ENCODE measurements at regions not wholly inside any gene's neighbourhood (a gene's known extent, or its start where the extent isn't known, plus 50 kb on each side); places are given as distances from the start of the nearest gene placed in this dataset.

GRCh38 chr4:62410371-62411003 lies 1210.4 kb downstream of the ADGRL3 start:
- DNase-seq (ENCODE audit: insufficient read length, low spot score) (no peak), FAIRE-seq (no peak)

GRCh38 chr4:62408454-62408853 lies 1208.3 kb downstream of the ADGRL3 start:
- TF ChIP-seq POLR2A (IDR thresholded peaks at IDR 0.05; ENCODE audit: low read depth, low read length) = no peak
- DNase-seq (ENCODE audit: insufficient read length, low spot score) = no peak
- no peak for FAIRE-seq

More at GRCh38 chr4:62410371-62411003, 1210.4 kb downstream of the ADGRL3 start:
- no peak for TF ChIP-seq POLR2A (IDR thresholded peaks at IDR 0.05; ENCODE audit: low read depth, low read length)

- DNase-seq (ENCODE audit: insufficient read length, low spot score) (no peak), FAIRE-seq (no peak)
- TF ChIP-seq POLR2A (IDR thresholded peaks at IDR 0.05; ENCODE audit: low read depth, low read length) = no peak
These were observed 1207.4 kb downstream of the ADGRL3 start for GRCh38 chr4:62407534-62407933.

- no peak for DNase-seq (ENCODE audit: insufficient read length, low spot score)
- TF ChIP-seq POLR2A (IDR thresholded peaks at IDR 0.05; ENCODE audit: low read depth, low read length) = no peak
- FAIRE-seq = no peak
These were observed 1202.1 kb downstream of the ADGRL3 start for GRCh38 chr4:62402088-62402806.

DNA sequence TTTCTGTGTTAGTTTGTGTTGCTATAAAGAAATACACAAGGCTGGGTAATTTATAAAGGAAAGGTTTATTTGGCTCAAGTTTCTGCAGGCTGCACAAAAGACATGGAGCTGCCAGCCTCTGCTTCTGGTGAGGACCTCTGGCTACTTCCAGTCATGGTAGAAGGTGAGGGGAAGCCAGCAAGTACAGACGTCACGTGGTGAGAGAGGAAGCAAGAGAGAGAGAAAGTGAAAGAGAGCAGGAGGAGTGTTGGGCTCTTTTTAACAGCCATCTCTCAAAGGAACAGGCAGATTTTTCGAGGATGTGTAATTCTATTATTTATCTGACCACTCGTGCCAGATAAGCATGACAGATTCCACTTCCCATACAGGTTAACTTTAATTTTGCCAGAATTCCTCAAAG lies 1199.1 kb downstream of the ADGRL3 start:
- TF ChIP-seq POLR2A (IDR thresholded peaks at IDR 0.05; ENCODE audit: low read depth, low read length) = no peak
- DNase-seq (ENCODE audit: insufficient read length, low spot score) (no peak), FAIRE-seq (no peak)

- no peak for DNase-seq (ENCODE audit: insufficient read length, low spot score)
- TF ChIP-seq POLR2A (IDR thresholded peaks at IDR 0.05; ENCODE audit: low read depth, low read length) = no peak
- FAIRE-seq = no peak
These were observed 1198.2 kb downstream of the ADGRL3 start for GRCh38 chr4:62398318-62398717.

DNA sequence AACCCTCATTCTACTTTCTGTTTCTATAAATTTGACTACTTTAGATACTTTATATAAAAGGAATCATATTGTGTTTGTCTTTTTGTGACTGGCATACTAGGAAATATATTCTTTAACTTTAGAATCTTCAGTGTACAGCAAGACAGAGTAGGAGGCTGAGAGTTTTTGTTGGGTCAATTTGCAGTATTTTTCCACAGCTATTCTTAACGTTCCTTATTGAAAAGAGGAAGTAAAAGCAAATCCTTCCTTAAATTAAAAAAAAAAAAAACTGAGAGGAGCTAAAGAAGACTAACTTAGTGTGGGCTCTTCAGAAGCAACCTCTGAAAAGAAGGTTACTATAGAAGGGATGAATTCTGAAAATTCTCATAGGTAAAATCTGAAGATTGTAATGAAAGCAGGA lies 1194.6 kb downstream of the ADGRL3 start:
- FAIRE-seq (no peak), DNase-seq (ENCODE audit: insufficient read length, low spot score) (no peak)
- TF ChIP-seq POLR2A (IDR thresholded peaks at IDR 0.05; ENCODE audit: low read depth, low read length) = no peak

- no peak for DNase-seq (ENCODE audit: insufficient read length, low spot score)
- TF ChIP-seq POLR2A (IDR thresholded peaks at IDR 0.05; ENCODE audit: low read depth, low read length) = no peak
- no peak for FAIRE-seq
These were observed 1187.7 kb downstream of the ADGRL3 start for GRCh38 chr4:62387808-62388207.

DNA sequence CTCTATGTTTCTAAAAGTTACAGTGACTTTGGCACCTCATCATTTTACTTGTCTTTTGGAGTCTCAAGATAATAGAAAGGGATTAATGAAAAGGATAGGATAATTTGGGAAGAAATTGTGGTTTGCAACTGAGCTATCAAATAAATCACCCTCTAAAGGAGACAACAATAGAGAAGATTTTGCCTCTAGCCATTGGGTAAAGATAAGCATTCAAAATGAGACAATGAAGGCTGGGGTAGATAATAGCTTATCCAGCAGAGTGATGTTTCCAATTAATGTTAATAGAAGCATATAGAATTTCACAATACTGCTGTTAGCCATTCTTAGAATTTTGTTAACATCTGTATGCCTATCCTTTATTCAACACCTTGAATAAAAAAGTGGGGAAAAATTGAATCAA lies 1177.6 kb downstream of the ADGRL3 start:
- DNase-seq (ENCODE audit: insufficient read length, low spot score) (no peak), FAIRE-seq (no peak)
- no peak for TF ChIP-seq POLR2A (IDR thresholded peaks at IDR 0.05; ENCODE audit: low read depth, low read length)

GRCh38 chr4:62377245-62377644 lies 1177.1 kb downstream of the ADGRL3 start:
- TF ChIP-seq POLR2A (IDR thresholded peaks at IDR 0.05; ENCODE audit: low read depth, low read length) = no peak
- DNase-seq (ENCODE audit: insufficient read length, low spot score) (no peak), FAIRE-seq (no peak)

DNA sequence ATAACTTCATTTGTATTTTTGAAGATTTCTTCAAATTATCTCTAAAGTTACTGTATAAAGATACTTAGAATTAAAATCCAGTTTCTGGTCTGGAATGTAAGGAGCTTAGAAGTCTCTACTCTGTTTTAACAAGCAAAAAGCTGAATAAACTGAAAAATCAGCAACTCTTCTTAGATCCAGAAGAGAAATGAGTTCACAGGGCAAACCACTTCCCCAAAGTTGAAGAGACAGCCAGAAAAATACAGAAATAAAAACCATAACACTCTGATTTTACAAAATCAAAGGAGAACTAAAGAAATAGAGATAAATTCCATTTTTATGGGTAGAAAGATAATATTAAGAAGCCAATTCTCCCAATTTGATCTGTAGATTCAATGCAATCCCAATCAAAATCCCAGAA lies 1166.8 kb downstream of the ADGRL3 start:
- TF ChIP-seq POLR2A (IDR thresholded peaks at IDR 0.05; ENCODE audit: low read depth, low read length) = no peak
- DNase-seq (ENCODE audit: insufficient read length, low spot score) (no peak), FAIRE-seq (no peak)

DNA sequence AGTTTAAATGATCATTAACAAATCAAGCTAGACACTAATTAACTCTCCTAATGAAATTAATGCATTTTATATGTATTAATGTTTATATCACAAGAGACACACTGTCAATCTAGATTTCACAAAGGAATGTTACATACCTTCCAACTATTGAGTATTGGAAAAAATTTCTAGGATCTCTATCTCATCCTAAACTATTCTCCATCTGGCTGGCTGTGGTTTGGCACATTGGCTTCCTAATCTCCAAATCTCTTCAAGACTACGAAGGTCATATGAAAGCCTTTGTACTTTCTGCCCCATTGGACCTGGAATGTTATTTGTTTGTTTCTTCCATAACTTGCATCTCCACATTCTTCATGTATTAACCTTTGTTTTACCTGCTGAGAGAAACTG lies 1160.0 kb downstream of the ADGRL3 start:
- FAIRE-seq (no peak), DNase-seq (ENCODE audit: insufficient read length, low spot score) (no peak)
- no peak for TF ChIP-seq POLR2A (IDR thresholded peaks at IDR 0.05; ENCODE audit: low read depth, low read length)

GRCh38 chr4:62359441-62360155 lies 1159.5 kb downstream of the ADGRL3 start:
- DNase-seq (ENCODE audit: insufficient read length, low spot score) (no peak), FAIRE-seq (no peak)
- TF ChIP-seq POLR2A (IDR thresholded peaks at IDR 0.05; ENCODE audit: low read depth, low read length) = no peak

- FAIRE-seq (no peak), DNase-seq (ENCODE audit: insufficient read length, low spot score) (no peak)
- no peak for TF ChIP-seq POLR2A (IDR thresholded peaks at IDR 0.05; ENCODE audit: low read depth, low read length)
These were observed 1144.8 kb downstream of the ADGRL3 start for GRCh38 chr4:62344915-62345314.

- FAIRE-seq = no peak
- no peak for DNase-seq (ENCODE audit: insufficient read length, low spot score)
- TF ChIP-seq POLR2A (IDR thresholded peaks at IDR 0.05; ENCODE audit: low read depth, low read length) = no peak
These were observed 1144.3 kb downstream of the ADGRL3 start for GRCh38 chr4:62344474-62344873.
